WERI-Rb-1 (cell line): ENCODE measurements at regions not wholly inside any gene's neighbourhood (a gene's known extent, or its start where the extent isn't known, plus 50 kb on each side); places are given as distances from the start of the nearest gene placed in this dataset.

Source experiments
- DNase-seq: peaks from one replicate; pipeline ENCODE4 v3.0.0-alpha.2; 2020
- H3K27ac ChIP-seq: fragments of 250-450 bp; sonication (Bioruptor Pico); 2 replicates; pipeline ENCODE4 v1.5.1; 2020; ENCODE audit warnings: mild to moderate bottlenecking, moderate library complexity
- H3K27me3 ChIP-seq: fragments of 250-450 bp; sonication (Bioruptor Pico); 2 replicates; pipeline ENCODE4 v1.5.1; 2021; ENCODE audit warnings: mild to moderate bottlenecking, low read depth, moderate library complexity; ENCODE audit not compliant: insufficient read depth, severe bottlenecking
- H3K36me3 ChIP-seq: fragments of 250-450 bp; sonication (Bioruptor Pico); 2 replicates; pipeline ENCODE4 v1.5.1; 2020; ENCODE audit warnings: mild to moderate bottlenecking, moderate library complexity
- H3K4me3 ChIP-seq: 2 replicates; pipeline ENCODE4 v1.5.1; 2011; ENCODE audit warnings: low read depth, mild to moderate bottlenecking, control low read depth, low read length
- H3K9me3 ChIP-seq: fragments of 250-450 bp; sonication (Bioruptor Pico); 2 replicates; pipeline ENCODE4 v1.5.1; 2021; ENCODE audit warnings: mild to moderate bottlenecking, moderate library complexity; ENCODE audit not compliant: severe bottlenecking
- TF ChIP-seq, protein P1 (sequence below): IDR thresholded peaks from 2 replicates; pipeline ENCODE4 v1.5.1; 2011; ENCODE audit warnings: low read depth, mild to moderate bottlenecking, control low read depth, inconsistent platforms, low read length

- TF ChIP-seq, protein P1, sequence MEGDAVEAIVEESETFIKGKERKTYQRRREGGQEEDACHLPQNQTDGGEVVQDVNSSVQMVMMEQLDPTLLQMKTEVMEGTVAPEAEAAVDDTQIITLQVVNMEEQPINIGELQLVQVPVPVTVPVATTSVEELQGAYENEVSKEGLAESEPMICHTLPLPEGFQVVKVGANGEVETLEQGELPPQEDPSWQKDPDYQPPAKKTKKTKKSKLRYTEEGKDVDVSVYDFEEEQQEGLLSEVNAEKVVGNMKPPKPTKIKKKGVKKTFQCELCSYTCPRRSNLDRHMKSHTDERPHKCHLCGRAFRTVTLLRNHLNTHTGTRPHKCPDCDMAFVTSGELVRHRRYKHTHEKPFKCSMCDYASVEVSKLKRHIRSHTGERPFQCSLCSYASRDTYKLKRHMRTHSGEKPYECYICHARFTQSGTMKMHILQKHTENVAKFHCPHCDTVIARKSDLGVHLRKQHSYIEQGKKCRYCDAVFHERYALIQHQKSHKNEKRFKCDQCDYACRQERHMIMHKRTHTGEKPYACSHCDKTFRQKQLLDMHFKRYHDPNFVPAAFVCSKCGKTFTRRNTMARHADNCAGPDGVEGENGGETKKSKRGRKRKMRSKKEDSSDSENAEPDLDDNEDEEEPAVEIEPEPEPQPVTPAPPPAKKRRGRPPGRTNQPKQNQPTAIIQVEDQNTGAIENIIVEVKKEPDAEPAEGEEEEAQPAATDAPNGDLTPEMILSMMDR: no peak
- no peak overlapping the region for H3K27ac ChIP-seq
- H3K36me3 ChIP-seq: no peaks in the 10 kb centered on the region
- no peak overlapping the region for H3K4me3 ChIP-seq
- DNase-seq: no peak
- H3K9me3 ChIP-seq: no peaks in the 10 kb centered on the region
- H3K27me3 ChIP-seq: peaks cover 13% of the 10 kb centered on the region
Observed at GRCh38 chrX:9368262-9368661, 96.6 kb upstream of the TBL1X start.

DNA sequence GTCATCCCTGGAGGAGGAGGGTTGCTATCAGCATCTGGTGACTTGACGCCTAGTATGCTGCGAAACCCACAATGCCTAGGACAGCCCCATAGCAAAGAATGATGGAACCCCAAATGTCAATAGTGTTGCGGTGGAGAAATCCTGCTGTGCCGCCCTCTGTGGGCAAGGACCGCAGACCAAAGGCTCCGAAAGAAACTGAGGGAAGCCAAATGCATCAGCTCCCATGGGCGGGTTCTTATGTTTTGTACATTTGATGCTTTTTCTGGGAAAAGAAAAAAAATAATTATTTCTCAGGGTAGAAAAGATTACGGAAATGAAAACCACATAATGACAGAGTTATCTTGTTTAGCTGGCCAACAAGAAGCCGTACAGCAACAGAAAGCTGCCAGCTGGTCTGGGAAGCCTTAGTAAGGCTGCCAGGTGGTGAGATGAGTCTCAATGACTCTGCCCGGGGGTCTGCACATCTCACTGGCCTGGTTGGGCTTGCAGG, 95.0 kb upstream of the TBL1X start:
- no peaks in the 10 kb centered on the region for H3K9me3 ChIP-seq
- DNase-seq: no peak
- TF ChIP-seq, protein P1: no peak
- no peak overlapping the region for H3K27ac ChIP-seq
- H3K4me3 ChIP-seq: no peak overlapping the region
- H3K36me3 ChIP-seq: no peaks in the 10 kb centered on the region
- peaks cover 13% of the 10 kb centered on the region for H3K27me3 ChIP-seq

GRCh38 chrX:9370893-9371292, 94.0 kb upstream of the TBL1X start:
- Histone ChIP-seq H3K27me3 (peaks cover 13% of the 10 kb centered on the region), H3K9me3 (no peaks in the 10 kb centered on the region), H3K36me3 (no peaks in the 10 kb centered on the region), H3K4me3 (no peak overlapping the region), H3K27ac (no peak overlapping the region)
- TF ChIP-seq, protein P1: no peak
- no peak for DNase-seq

DNA sequence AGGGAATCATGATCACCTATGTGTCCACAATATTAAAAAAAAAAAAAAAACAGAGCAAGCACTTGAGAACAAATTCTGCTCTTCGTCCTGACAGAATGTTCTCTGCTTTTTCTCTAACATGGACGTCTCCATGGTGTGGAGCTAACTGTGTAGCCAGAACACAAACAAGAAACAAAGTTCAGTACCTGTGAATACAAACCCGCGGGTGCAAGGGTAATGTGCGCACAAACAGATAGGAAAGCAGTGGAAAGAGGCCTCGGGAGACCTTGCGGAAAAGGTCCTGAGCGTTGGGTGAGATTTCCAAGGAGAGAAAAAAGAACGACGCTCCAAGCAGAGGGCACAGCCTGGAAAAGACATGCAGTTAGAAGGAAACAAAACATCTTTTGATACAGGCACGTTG, 92.0 kb upstream of the TBL1X start:
- no peaks in the 10 kb centered on the region for H3K36me3 ChIP-seq

DNA sequence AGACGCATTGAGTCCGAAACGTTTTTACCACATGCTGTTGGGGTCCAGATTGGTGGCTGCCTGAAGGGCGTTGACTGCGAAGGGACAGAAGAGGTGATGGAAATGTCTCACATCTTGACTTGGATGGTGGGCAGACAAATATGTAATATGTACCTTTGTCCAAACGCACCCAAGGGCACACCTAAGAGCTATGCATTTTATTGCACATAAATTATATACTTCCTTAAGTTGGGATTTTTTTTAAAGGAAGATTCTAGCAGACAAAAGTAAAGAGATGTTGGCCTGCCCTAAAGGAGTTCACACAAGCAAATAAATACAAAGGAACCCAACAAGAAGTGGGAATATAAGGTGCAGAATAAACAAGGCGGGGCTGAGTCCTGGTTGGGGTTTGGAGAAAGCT, 91.1 kb upstream of the TBL1X start:
- TF ChIP-seq, protein P1: no peak
- Histone ChIP-seq H3K9me3 (no peaks in the 10 kb centered on the region), H3K27ac (no peak overlapping the region), H3K4me3 (no peak overlapping the region), H3K27me3 (peaks cover 4% of the 10 kb centered on the region), H3K36me3 (no peaks in the 10 kb centered on the region)
- DNase-seq: no peak

More for the DNA sequence above, 92.0 kb upstream of the TBL1X start:
- TF ChIP-seq, protein P1: no peak
- Histone ChIP-seq H3K27ac (no peak overlapping the region), H3K4me3 (no peak overlapping the region), H3K9me3 (no peaks in the 10 kb centered on the region), H3K27me3 (peaks cover 6% of the 10 kb centered on the region)
- no peak for DNase-seq

GRCh38 chrX:9374555-9374954, 90.3 kb upstream of the TBL1X start:
- TF ChIP-seq, protein P1: no peak
- Histone ChIP-seq H3K9me3 (no peaks in the 10 kb centered on the region), H3K27me3 (peaks cover 4% of the 10 kb centered on the region), H3K36me3 (no peaks in the 10 kb centered on the region), H3K27ac (no peak overlapping the region), H3K4me3 (no peak overlapping the region)
- no peak for DNase-seq
